ENCODE measurements at regions not wholly inside any gene's neighbourhood (a gene's known extent, or its start where the extent isn't known, plus 50 kb on each side); places are given as distances from the start of the nearest gene placed in this dataset.
"Not testable (repeated sequence)": the region's sequence is repeated elsewhere in the genome, so short reads cannot be mapped to it uniquely, and the experiment has no call there.

DNA sequence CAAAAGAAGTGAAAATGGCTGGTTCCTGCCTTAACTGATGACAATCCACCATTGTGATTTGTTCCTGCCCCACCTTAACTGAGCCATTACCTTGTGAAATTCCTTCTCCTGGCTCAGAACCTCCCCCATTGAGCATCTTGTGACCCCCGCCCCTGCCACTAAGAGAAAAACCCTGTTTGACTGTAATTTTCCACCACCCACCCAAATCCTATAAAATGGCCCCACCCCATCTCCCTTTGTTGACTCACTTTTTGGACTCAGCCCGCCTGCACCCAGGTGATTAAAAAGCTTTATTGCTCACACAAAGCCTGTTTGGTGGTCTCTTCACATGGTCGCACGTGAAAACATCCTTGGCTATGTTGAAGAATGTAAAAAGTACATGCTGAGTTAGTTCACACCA is 197.6 kb upstream of the FBN2 start:
- not testable (repeated sequence) for TF ChIP-seq CTCF, POLR2A (IDR thresholded peaks at IDR 0.05)

Data from testis (tissue), 2 donors.